GM19395 (cell line): ENCODE measurements at regions not wholly inside any gene's neighbourhood (a gene's known extent, or its start where the extent isn't known, plus 50 kb on each side); places are given as distances from the start of the nearest gene placed in this dataset.
A peak's percentile ranks its signal among the peaks of the same experiment; 100 is the strongest.

Experiments used
- ATAC-seq: cut with Tn5 transposase; IDR thresholded peaks from one replicate; pipeline ENCODE4 v1.9.1; 2021; ENCODE audit warnings: mild to moderate bottlenecking, moderate library complexity; ENCODE audit not compliant: unreplicated experiment

DNA sequence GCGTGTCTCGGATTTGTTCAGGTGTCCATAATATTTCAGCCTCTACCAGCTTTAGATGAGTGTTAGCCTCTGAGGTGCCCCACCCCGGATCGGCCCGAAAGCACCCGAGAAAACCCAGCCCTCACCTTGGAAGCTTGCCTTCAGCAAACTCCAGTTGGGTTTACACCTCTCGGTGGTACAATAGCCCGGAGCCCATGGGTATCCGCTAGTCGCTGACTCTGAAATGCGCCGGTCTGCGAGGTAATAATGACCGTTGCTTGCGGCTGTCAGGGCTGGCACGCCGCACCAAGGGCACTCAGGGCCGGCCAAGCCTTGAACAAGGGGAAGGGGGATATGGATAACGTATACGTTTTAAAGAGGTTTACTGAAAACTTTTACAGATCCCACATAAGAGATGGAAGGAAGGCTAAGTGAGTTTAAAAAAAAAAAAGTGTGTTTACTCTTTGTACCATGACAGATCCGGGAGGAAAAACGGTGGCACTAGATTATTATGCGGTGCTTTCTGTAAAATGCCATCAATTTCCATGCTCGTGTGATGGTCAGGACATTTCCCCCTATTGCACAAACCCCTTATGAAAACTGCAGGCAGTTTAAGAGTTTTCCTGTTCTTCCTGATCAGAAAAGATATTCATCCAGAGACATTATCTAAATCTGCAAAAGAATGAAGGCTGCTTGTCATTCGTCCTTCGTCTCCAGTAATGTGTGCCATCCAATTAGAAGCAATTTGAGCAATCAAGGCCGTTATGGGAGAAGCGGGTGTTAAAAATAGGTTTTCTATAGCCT is 124.2 kb downstream of the TMEM161B start:
- no peak for ATAC-seq

DNA sequence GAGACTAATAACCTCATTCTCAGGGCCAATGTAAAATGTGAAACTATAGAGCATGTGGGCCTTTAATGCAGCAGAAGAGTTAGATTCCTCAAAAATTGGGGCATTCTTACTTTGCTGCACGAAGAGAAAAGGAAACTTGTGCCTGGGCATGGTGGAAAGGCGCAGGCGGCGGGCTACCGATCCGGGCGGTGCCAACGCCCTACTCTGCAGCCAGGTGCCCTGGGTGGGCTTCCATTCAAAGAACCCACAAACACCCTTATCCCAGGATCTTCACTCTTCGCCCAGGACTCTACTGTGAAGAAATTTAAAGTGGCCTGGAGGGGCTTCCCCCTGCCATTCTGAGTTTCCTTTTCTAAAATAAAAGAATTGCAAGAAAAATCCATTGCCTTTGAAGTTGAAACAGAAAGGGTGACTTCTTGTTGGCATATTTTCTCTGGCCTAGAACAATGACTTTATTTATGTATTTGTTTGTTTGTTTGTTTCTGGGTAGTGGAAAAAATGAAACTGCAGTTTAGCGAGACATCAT is 124.9 kb downstream of the TMEM161B start:
- no peak for ATAC-seq

DNA sequence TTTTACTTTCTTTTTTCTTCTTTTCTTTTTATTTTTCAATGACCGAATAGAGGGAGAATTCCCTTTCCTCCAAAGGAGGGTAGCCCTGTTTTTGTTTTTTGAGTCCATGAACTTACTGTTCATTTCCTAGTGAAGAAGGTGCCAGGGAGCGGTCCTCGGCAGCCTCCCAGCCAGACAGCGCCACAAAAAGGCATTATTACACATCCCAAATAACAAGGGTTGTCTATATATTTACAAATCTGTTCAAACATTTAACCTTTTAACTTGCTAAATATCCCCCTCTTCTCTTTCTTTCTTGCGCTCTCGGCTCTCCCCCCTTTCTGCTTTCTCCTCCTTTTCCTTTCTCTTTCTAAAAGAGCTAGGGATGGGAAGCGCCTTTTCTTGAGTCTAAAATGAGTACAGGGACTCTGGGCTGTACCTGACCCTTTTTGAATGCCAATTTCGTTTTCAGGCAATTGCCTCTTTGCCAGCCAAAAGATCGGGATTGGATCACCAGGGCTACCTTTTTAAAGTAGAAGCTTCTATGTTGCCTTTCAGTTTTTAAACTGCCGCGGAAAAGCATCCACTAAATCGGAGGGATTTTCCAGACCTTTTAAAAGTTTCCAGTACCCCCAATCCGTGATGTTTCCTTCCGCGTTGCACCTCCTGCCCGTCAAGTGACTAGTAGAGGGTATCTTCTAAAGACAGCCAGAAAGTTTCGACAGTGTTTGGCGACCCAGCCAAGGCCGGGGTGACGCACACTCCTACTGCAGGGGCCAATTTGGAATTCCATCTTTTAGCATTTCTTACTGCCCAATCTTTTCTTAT is 125.6 kb downstream of the TMEM161B start:
- no peak for ATAC-seq

DNA sequence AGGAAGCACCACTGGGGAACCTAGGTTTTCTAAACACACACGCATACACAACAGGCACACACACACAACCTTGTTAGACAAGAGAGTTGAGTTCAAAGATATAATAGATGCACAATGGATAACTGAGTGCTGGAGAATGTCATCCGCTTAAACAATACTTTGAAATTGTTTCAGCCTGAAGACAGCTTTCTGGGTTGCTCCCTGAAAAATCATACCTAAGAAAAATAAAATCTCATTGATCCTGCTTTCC is 126.1 kb downstream of the TMEM161B start:
- no peak for ATAC-seq

DNA sequence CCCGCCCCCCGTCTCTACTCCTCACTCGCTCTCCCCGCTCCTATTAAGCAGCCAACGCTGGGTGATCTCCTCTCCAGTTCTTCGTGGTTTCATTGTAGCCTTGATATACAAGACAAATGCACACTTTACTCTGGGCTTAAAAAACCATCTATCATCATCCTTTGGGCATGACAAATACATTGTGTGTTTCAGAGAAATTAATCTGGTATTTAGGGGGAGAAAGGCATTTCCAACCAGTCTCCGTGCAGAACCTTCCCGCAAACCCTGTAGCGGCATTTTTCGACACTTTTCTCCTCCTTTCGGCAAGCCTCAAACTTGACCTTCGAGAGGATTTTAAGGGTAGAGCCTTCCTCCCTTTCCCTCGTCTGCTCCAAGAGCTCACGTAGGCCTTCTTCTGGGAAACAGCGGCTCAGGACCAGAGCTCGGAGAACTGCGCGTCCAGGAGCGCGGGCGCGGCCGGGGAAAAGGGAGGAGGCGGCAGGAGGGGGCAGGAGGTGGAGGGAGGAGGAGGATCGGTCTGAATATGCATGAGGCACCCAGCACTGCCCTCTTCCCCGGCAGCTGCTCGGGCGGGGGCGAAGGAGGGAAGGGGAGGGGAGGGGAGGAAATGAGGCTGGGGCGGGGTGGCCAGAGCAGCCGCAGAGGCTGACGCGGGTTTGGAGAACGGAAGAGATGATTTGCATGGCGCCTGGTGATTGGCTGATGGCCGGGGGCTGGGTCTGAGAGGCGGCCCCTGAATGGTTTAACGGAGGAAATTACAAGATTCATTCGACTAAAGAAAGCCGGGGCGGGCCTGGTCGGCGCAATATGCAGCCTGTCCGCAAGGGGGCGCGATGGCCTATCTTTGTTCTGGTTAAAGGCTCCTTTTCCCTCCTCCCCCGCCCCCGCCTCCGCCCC is 127.5 kb downstream of the TMEM161B start:
- peak; percentile 97 for ATAC-seq

DNA sequence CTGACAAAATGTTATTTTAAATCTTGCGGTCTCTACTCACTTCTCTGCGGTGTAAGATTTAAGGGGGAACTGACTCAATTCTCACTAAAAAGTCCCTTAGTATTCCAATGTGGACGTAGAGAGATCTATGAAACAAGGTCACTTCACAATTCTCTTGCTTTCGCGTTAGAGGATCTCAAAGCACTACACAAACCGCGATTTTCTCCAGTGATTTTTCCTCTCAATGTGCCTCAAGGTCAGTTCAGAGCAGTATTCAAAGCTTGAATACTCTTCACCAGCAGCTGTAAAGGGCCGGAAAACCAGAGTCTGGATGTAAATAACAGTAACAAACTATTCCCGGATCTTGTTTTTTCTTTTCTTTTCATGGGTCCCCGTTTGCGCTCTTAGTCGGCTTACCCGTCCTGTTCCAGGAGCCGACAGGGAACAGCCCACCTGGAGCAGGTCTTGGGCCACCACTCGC is 128.2 kb downstream of the TMEM161B start:
- no peak for ATAC-seq

DNA sequence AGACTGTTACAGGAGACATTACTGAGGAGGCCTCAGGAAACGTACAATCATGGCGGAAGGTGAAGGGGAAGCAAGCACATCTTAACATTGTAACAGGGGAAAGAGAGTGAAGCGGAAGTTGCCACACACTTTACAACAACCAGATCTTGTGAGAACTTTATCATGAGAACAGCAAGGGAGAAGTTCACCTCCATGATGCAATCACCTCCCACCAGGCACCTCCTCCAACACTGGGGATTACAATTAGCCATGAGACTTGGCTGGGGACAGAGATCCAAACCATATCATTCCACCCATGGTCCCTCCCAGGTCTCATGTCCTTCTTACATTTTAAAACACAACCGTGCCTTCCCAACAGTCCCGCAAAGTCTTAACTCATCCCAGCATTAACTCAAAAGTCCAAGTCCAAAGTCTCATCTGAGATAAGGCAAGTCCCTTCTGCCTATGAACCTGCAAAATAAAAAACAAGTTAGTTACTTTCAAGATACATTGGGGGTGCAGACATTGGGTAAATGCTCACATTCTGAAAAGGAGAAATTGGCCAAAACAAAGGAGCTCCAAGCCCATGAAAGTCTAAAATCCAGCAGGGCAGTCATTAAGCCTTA is 138.3 kb downstream of the TMEM161B start:
- ATAC-seq, result no peak

DNA sequence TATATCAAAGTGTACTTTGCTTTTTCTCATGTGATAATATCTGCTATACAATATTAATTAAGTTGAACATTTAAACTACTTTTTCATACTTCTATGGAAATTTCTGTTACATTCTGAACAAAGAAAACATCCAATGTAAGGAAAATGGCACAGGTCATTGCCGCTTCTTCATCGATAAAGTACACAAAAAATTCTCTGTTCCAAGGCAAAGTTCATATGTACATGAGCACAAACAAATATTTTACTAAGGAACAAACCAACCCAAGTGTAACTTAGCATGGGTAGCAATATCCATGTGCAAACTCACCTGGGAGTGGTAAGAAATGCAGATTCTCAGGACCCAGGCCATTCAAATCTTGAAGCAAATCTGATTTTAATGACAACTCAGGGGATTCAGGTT is 139.8 kb downstream of the TMEM161B start:
- ATAC-seq, result no peak

DNA sequence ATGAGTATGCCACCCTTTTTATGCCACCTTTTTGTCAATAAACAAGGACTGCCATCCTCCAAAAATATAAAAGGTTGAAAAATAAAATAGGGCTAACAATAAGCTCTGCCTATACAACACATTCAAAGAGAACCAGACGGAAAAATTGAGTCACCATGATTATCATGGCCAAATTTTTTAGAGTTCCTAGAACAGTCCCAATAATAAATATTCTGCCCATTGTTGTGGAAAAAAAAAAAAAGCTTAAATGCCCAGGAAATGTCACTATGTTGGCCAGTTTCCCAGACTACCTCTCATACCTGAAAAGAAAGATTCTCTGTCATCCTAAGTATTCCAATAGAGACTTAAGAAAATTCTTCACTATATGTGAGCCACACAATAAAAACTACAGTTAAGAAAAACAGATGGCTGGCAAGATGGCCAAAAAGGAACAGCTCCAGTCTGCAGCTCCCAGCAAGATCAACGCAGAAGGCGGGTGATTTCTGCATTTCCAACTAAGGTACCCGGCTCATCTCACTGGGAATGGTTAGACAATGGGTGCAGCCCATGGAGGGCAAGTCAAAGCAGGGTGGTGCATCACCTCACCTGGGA is 149.0 kb downstream of the TMEM161B start:
- ATAC-seq, result no peak

DNA sequence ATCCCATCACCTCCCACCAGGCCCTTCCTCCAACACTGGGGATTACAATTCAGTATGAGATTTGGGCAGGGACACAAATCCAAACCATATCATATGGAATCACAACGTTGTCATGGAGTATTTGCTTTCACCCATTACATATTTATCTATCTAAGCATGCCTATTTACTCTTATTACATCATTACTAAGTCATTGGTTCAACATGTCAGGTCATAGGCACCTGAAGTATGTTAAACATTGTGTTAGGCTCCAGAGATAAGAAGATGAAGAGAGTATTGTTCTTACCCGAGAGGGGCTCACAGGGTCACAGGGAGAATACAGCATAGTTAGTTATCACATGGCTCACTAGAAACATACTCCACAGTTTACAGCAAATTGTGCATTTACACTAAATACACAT is 150.5 kb downstream of the TMEM161B start:
- no peak for ATAC-seq

DNA sequence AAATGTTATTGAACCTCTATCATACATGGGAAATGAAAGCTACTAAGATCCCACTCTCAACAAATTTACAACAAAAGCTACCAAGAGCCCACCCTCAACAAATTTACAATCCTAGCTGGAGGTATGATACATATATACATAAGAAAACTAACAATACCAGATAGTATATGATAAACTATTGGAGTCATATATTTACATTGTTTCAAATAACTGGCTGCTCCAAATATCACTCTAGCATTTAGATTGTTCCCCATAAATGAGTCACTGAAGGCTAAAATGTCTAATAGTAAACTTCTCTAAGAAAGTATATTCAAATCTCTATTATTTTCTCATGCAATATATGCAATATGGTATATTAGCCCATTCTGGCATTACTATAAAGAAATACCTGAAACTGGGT is 151.1 kb downstream of the TMEM161B start:
- no peak for ATAC-seq

DNA sequence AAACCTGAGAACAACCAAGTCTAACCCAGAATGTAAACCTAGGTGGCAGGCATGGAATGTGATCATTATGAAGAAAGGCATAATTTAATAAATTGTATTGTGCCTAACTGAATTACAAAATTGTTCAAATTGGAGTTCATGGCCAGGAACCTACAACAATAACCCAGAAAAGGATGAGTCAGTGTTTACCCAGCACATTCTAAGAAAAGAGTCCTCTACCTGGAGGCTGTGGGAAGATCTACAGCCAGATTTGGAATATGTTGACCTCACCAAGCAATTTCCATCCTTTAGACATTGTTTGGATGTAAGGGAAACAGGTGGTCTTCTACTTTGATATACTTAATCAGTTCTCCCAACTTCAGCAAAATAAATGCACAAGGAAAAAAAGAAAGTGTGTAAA is 152.2 kb downstream of the TMEM161B start:
- ATAC-seq, result no peak

DNA sequence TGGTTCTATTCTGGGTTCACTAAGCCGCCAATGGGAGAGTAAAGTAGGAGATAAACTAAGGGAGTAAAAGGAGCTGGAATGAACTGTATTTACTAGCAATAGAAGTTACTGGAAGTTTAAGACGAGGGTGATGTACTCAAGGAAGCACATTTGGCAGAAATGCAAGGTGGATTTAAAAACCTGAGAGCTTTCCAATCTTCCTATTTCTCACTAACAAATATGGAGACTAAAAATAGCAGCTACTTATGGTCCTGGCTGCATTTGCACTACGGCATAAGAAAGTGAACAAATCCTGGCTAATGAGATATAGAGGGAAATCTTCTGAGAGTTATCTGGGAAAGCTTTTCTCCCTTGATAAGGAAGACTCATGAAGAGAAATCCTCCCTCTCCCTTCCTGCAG is 153.4 kb downstream of the TMEM161B start:
- ATAC-seq, result no peak

DNA sequence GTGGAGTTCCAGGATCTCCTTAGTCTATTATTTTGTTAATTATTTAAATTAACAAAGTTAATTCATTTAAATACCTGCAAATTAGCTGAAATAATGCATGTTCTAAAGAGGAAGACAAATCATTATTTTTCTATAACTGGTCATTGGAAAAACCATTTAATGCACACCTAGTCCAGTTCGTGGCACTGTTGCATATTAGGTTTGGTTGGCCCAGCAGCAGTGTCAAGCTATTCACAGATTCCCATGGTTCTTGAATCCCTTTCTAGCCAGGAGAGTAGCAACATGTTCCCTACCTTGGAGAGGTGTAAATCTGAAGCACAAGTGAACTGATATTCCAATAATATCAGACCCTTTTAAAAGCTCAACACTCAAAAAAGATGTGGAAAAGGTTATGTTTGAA is 155.2 kb downstream of the TMEM161B start:
- ATAC-seq, result no peak

DNA sequence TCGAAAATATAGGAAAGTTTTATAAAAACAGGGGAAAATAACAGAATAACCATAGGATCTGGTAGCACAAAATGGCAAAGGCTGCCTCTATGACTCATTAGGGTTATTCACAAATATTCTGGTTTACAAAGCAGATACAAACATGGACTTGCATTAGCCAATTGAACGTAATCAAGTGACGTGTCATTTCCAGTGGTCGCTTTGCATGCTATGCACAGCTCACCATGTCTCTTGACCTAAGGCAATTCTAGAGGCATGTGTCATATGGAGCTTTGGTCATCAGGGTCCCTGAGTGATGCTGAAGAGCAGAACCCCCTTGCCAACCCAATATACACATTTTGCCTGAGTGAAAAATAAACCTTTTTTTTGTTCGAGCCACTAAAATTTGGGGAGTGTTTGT is 158.8 kb downstream of the TMEM161B start:
- no peak for ATAC-seq

DNA sequence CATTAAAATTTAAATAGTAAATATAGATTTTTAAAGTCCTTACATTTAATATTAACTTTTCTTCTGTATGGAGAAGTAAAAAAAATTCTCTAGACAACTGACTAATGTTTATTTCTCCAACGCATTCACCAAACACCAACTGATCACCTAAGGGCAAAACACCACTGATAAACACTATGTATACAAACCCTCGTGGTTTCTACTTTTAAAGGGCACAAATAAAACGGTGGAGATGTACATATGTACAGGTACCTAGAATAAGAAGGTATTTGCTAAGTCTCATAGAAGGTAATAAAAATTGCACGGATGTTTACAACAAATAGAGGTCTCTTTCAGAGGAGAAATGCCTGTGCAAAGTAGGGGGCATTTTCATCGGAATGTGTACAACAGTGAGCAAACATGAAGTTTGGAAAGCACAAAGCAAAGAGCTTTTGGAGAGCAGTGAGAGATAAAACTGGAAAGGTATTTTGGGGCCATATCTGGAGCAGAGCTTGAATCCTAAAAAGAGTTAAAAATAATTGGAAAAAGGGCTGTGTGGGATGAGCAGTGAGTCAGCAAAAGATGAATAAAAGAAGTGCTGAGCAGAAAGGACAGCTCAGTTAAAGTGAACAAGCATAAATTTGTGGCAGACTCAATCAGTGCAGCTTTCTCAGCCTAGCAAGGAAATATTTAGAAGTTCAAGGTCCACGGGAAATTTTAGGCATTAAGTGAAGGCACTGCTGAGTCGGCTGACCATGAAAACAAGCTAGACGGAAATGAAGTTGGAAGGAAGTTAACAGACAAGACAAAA is 160.0 kb downstream of the TMEM161B start:
- no peak for ATAC-seq

DNA sequence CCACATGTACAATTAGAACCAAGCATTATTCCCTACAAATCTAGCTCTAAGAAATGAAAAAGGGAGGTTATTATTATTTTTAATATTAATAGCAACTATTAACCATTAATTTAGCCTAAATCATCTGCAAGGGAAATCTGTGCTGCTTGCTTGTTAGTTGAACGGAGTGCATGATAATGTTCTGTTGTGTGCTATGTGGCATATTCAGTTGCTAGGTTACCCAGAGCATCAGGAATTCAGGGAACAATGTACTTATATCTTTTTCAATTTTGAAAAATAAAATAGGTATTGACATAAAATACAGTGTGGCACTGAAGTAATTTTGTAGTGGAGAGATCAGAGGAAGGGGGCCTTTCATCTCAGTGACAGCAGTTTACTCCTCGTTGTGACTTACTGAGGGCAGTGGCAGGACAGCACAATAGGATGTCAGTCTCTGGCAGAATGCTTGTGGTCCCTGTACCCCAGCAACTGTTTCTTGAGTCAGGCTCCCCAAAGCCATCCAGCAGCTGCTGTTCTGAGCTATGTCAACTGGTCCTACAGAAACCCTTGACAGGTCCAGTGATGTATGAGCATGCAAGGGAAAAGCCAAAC is 173.6 kb downstream of the TMEM161B start:
- no peak for ATAC-seq

DNA sequence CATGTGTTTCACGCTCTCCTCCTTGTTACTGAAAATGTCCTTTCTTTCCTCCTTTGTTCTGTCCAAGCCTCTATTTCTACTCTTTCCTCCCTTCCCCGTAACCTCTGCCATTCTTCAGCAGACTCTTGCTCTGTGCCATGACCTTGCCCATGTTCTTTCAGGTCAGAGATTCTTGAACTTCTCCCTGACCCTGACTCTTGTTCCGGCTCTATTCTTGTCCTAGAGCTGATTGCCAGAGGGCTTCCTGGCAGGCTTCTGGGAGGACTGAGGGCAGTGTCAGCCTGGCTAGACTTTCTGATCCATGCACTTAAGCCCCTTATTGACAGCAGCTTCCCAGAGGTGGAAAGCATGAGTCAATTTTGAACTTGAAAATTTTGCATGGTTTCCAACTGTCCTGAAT is 174.2 kb downstream of the TMEM161B start:
- no peak for ATAC-seq

DNA sequence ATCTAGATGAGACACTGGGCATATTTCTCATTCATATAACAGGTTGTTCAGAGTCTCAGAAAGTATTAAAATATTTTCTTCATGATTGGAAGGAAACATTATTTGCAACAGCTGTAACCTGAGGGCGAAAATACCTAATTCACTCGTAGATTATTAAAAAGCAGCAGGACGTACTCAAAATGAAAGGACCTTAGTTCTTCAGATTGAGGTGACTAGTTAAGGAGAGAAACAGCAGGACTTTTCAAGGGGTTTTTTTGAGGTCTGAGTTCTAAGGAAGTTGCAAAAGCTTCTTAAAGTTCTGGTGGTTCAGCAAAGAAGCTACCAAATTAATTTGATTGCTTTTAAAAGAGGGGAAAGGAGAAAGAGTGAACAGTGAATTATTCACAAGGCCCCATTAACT is 174.9 kb downstream of the TMEM161B start:
- ATAC-seq, result no peak
